GM23338 (cell line): ENCODE measurements at regions not wholly inside any gene's neighbourhood (a gene's known extent, or its start where the extent isn't known, plus 50 kb on each side); places are given as distances from the start of the nearest gene placed in this dataset.

Source experiments
- EZH2 ChIP-seq: fragments of 200-600 bp; sonication (generic); IDR thresholded peaks from one replicate; pipeline ENCODE4 v1.8.0; 2017; ENCODE audit warnings: antibody characterized with exemption, mild to moderate bottlenecking, low read depth; ENCODE audit not compliant: unreplicated experiment
- JUNB ChIP-seq: IDR thresholded peaks from one replicate; pipeline ENCODE4 v1.6.1; 2016; ENCODE audit warnings: antibody characterized with exemption; ENCODE audit not compliant: unreplicated experiment
- NANOG ChIP-seq: IDR thresholded peaks from 2 replicates; pipeline ENCODE4 v1.6.1; 2016; ENCODE audit warnings: antibody characterized with exemption, borderline replicate concordance
- POLR2AphosphoS5 ChIP-seq: IDR thresholded peaks from 2 replicates; pipeline ENCODE4 v1.6.1; 2016; ENCODE audit warnings: antibody characterized with exemption, low read depth
- TF ChIP-seq, protein P1 (sequence below), 2 experiments: fragments of 200-600 bp in 1 of 2; sonication (generic) in 1 of 2; conservative IDR thresholded peaks; 2 replicates each; pipeline versions ENCODE4 v1.5.1 to v1.6.1; 2016 to 2017; ENCODE audit warnings: antibody characterized with exemption in 2 of 2, low read depth in 2 of 2, mild to moderate bottlenecking in 2 of 2, moderate library complexity in 1 of 2
- TF ChIP-seq, protein P2 (sequence below): IDR thresholded peaks from one replicate; pipeline ENCODE4 v1.6.1; 2018; ENCODE audit warnings: antibody characterized with exemption; ENCODE audit not compliant: unreplicated experiment
- TF ChIP-seq, protein P3 (sequence below): fragments of 250-450 bp; sonication (Bioruptor Pico); IDR thresholded peaks from 2 replicates; pipeline ENCODE4 v1.5.0; 2020; ENCODE audit warnings: mild to moderate bottlenecking, moderate library complexity

GRCh38 chr6:122220254-122220653 is 179.2 kb upstream of the HSF2 start:
- TF ChIP-seq POLR2AphosphoS5 (no peak), NANOG (no peak), JUNB (no peak), EZH2 (no peak)
- TF ChIP-seq, protein P1, sequence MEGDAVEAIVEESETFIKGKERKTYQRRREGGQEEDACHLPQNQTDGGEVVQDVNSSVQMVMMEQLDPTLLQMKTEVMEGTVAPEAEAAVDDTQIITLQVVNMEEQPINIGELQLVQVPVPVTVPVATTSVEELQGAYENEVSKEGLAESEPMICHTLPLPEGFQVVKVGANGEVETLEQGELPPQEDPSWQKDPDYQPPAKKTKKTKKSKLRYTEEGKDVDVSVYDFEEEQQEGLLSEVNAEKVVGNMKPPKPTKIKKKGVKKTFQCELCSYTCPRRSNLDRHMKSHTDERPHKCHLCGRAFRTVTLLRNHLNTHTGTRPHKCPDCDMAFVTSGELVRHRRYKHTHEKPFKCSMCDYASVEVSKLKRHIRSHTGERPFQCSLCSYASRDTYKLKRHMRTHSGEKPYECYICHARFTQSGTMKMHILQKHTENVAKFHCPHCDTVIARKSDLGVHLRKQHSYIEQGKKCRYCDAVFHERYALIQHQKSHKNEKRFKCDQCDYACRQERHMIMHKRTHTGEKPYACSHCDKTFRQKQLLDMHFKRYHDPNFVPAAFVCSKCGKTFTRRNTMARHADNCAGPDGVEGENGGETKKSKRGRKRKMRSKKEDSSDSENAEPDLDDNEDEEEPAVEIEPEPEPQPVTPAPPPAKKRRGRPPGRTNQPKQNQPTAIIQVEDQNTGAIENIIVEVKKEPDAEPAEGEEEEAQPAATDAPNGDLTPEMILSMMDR (conservative IDR thresholded peaks at IDR 0.05; ENCODE audit: low read depth in 2 of 2) = no peak
- TF ChIP-seq, protein P2, sequence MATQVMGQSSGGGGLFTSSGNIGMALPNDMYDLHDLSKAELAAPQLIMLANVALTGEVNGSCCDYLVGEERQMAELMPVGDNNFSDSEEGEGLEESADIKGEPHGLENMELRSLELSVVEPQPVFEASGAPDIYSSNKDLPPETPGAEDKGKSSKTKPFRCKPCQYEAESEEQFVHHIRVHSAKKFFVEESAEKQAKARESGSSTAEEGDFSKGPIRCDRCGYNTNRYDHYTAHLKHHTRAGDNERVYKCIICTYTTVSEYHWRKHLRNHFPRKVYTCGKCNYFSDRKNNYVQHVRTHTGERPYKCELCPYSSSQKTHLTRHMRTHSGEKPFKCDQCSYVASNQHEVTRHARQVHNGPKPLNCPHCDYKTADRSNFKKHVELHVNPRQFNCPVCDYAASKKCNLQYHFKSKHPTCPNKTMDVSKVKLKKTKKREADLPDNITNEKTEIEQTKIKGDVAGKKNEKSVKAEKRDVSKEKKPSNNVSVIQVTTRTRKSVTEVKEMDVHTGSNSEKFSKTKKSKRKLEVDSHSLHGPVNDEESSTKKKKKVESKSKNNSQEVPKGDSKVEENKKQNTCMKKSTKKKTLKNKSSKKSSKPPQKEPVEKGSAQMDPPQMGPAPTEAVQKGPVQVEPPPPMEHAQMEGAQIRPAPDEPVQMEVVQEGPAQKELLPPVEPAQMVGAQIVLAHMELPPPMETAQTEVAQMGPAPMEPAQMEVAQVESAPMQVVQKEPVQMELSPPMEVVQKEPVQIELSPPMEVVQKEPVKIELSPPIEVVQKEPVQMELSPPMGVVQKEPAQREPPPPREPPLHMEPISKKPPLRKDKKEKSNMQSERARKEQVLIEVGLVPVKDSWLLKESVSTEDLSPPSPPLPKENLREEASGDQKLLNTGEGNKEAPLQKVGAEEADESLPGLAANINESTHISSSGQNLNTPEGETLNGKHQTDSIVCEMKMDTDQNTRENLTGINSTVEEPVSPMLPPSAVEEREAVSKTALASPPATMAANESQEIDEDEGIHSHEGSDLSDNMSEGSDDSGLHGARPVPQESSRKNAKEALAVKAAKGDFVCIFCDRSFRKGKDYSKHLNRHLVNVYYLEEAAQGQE = no peak
- TF ChIP-seq, protein P3, sequence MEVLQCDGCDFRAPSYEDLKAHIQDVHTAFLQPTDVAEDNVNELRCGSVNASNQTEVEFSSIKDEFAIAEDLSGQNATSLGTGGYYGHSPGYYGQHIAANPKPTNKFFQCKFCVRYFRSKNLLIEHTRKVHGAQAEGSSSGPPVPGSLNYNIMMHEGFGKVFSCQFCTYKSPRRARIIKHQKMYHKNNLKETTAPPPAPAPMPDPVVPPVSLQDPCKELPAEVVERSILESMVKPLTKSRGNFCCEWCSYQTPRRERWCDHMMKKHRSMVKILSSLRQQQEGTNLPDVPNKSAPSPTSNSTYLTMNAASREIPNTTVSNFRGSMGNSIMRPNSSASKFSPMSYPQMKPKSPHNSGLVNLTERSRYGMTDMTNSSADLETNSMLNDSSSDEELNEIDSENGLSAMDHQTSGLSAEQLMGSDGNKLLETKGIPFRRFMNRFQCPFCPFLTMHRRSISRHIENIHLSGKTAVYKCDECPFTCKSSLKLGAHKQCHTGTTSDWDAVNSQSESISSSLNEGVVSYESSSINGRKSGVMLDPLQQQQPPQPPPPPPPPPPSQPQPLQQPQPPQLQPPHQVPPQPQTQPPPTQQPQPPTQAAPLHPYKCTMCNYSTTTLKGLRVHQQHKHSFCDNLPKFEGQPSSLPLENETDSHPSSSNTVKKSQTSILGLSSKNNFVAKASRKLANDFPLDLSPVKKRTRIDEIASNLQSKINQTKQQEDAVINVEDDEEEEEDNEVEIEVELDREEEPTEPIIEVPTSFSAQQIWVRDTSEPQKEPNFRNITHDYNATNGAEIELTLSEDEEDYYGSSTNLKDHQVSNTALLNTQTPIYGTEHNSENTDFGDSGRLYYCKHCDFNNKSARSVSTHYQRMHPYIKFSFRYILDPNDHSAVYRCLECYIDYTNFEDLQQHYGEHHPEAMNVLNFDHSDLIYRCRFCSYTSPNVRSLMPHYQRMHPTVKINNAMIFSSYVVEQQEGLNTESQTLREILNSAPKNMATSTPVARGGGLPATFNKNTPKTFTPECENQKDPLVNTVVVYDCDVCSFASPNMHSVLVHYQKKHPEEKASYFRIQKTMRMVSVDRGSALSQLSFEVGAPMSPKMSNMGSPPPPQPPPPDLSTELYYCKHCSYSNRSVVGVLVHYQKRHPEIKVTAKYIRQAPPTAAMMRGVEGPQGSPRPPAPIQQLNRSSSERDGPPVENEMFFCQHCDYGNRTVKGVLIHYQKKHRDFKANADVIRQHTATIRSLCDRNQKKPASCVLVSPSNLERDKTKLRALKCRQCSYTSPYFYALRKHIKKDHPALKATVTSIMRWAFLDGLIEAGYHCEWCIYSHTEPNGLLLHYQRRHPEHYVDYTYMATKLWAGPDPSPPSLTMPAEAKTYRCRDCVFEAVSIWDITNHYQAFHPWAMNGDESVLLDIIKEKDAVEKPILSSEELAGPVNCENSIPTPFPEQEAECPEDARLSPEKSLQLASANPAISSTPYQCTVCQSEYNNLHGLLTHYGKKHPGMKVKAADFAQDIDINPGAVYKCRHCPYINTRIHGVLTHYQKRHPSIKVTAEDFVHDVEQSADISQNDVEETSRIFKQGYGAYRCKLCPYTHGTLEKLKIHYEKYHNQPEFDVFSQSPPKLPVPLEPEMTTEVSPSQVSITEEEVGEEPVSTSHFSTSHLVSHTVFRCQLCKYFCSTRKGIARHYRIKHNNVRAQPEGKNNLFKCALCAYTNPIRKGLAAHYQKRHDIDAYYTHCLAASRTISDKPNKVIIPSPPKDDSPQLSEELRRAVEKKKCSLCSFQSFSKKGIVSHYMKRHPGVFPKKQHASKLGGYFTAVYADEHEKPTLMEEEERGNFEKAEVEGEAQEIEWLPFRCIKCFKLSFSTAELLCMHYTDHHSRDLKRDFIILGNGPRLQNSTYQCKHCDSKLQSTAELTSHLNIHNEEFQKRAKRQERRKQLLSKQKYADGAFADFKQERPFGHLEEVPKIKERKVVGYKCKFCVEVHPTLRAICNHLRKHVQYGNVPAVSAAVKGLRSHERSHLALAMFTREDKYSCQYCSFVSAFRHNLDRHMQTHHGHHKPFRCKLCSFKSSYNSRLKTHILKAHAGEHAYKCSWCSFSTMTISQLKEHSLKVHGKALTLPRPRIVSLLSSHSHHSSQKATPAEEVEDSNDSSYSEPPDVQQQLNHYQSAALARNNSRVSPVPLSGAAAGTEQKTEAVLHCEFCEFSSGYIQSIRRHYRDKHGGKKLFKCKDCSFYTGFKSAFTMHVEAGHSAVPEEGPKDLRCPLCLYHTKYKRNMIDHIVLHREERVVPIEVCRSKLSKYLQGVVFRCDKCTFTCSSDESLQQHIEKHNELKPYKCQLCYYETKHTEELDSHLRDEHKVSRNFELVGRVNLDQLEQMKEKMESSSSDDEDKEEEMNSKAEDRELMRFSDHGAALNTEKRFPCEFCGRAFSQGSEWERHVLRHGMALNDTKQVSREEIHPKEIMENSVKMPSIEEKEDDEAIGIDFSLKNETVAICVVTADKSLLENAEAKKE (CRISPR knock-in tag) = no peak
